ENCODE measurements at regions not wholly inside any gene's neighbourhood (a gene's known extent, or its start where the extent isn't known, plus 50 kb on each side); places are given as distances from the start of the nearest gene placed in this dataset.

DNA sequence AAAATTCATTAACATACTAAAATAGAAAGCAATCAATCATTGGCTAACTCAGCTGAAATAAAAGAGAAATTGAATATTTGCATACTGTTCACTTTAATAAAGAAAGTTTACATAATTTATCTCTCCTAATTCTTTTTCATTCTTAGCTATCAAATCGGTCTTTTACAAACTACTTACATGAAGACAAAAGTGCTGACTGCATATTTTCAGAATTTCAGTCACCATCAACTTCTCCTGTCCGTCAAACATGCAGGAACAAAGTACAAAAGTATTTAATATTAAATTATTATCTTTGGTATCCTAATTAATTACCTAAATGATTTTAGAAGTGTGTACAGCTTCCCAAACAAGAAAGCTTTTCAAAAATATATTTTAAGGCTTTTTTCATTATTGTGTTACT lies 248.4 kb downstream of the CYLC2 start:
- Histone ChIP-seq H3K4me1 (ENCODE audit: control insufficient read depth in 3 of 3, insufficient read depth in 2 of 3, low read depth in 1 of 3, low read length in 2 of 3) (no peaks in the 10 kb centered on the region), H3K27me3 (ENCODE audit: control insufficient read depth in 3 of 3, insufficient read depth in 3 of 3, low read length in 3 of 3) (no peaks in the 10 kb centered on the region), H3K36me3 (ENCODE audit: control insufficient read depth in 3 of 3, insufficient read depth in 2 of 3, low read depth in 1 of 3, low read length in 3 of 3) (no peaks in the 10 kb centered on the region), H3K9me3 (ENCODE audit: control insufficient read depth in 2 of 2, insufficient read depth in 1 of 2, low read depth in 1 of 2, low read length in 1 of 2) (no peaks in the 10 kb centered on the region), H3K4me3 (ENCODE audit: low read depth in 1 of 3, low read length in 3 of 3) (no peak overlapping the region), H3K27ac (ENCODE audit: low read depth in 1 of 3, low read length in 2 of 3) (no peak overlapping the region)
- DNase-seq (no peak), FAIRE-seq (no peak)
- whole genome bisulfite sequencing, 3 donors = 51 to 64% (median 55%) methylated on average over 2 of the region's 2 CpGs

DNA sequence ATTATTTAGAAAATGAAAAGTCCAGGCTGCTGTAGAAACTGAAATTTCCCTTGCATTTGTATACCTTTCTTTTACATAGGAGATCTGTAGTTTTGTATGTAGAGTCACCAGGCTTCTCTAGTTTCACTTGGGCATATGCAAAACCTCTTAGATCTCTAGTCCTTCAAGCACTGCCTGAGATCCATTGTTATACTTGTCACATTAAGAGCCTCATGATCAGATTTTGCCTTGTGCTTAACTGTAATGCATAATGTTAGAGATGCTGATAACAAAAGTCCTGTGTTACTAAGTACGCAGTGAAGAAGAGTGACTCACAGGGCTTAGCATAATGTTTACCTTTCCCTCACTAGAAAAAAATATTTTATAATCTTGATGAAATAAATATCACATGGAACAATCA lies 250.2 kb downstream of the CYLC2 start:
- no peak overlapping the region for H3K27ac ChIP-seq (ENCODE audit: low read depth in 1 of 3, low read length in 2 of 3)
- H3K9me3 ChIP-seq (ENCODE audit: control insufficient read depth in 2 of 2, insufficient read depth in 1 of 2, low read depth in 1 of 2, low read length in 1 of 2) = no peaks in the 10 kb centered on the region
- DNase-seq = no peak
- H3K27me3 ChIP-seq (ENCODE audit: control insufficient read depth in 3 of 3, insufficient read depth in 3 of 3, low read length in 3 of 3) = no peaks in the 10 kb centered on the region
- H3K4me3 ChIP-seq (ENCODE audit: low read depth in 1 of 3, low read length in 3 of 3) = no peak overlapping the region
- no peak for FAIRE-seq
- H3K4me1 ChIP-seq (ENCODE audit: control insufficient read depth in 3 of 3, insufficient read depth in 2 of 3, low read depth in 1 of 3, low read length in 2 of 3) = no peaks in the 10 kb centered on the region
- H3K36me3 ChIP-seq (ENCODE audit: control insufficient read depth in 3 of 3, insufficient read depth in 2 of 3, low read depth in 1 of 3, low read length in 3 of 3) = no peaks in the 10 kb centered on the region
- WGBS, 3 donors = 26 to 60% (median 46%) methylated on average over 1 of the region's 1 CpG

DNA sequence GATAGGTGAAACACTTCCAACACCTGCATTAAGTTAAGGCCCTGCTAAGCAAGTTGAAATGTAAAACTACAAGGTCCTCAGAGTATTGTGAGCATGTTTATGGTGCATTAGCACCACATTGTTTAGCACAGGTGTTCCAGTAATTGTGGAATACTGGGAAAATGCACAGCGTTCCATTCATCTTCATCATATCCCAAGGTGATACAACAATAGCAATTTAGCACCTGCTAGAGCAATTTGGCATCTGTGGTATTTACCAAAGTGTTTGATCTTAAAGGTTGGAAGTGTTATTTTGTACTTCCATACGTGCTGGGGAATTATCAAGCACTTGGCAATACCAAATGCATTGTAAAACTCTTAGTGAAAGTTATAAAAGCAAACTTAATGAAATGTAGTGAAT lies 266.8 kb downstream of the CYLC2 start:
- DNase-seq = no peak
- no peaks in the 10 kb centered on the region for H3K4me1 ChIP-seq (ENCODE audit: control insufficient read depth in 3 of 3, insufficient read depth in 2 of 3, low read depth in 1 of 3, low read length in 2 of 3)
- H3K27me3 ChIP-seq (ENCODE audit: control insufficient read depth in 3 of 3, insufficient read depth in 3 of 3, low read length in 3 of 3) = no peaks in the 10 kb centered on the region
- H3K36me3 ChIP-seq (ENCODE audit: control insufficient read depth in 3 of 3, insufficient read depth in 2 of 3, low read depth in 1 of 3, low read length in 3 of 3) = no peaks in the 10 kb centered on the region
- 38 to 62% (median 45%) methylated on average over 2 of the region's 2 CpGs for WGBS, 3 donors
- H3K4me3 ChIP-seq (ENCODE audit: low read depth in 1 of 3, low read length in 3 of 3) = no peak overlapping the region
- H3K27ac ChIP-seq (ENCODE audit: low read depth in 1 of 3, low read length in 2 of 3) = no peak overlapping the region
- H3K9me3 ChIP-seq (ENCODE audit: control insufficient read depth in 2 of 2, insufficient read depth in 1 of 2, low read depth in 1 of 2, low read length in 1 of 2) = peaks cover 0 to under 1% of the 10 kb centered on the region in 2 donors
- FAIRE-seq = no peak

DNA sequence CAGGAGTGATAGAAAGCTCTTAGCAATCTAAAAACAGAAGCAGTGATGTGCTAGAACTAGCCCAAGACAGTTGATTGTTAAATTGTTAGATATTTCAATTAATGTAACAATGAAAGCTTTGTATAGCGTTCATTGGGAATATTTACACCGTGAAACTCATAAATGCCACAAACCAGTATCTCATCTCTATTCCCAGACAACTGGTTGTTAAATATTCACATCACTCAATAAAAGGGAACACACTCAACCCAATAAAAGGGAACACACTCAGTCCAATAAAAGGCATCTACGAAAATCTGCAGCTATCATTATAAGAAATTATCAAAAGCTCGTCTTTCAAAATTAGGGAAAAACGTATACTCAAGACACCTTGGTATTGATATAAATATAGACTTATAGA lies 270.9 kb downstream of the CYLC2 start:
- Histone ChIP-seq H3K27ac (ENCODE audit: low read depth in 1 of 3, low read length in 2 of 3) (no peak overlapping the region), H3K36me3 (ENCODE audit: control insufficient read depth in 3 of 3, insufficient read depth in 2 of 3, low read depth in 1 of 3, low read length in 3 of 3) (no peaks in the 10 kb centered on the region), H3K4me3 (ENCODE audit: low read depth in 1 of 3, low read length in 3 of 3) (no peak overlapping the region), H3K27me3 (ENCODE audit: control insufficient read depth in 3 of 3, insufficient read depth in 3 of 3, low read length in 3 of 3) (no peaks in the 10 kb centered on the region), H3K9me3 (ENCODE audit: control insufficient read depth in 2 of 2, insufficient read depth in 1 of 2, low read depth in 1 of 2, low read length in 1 of 2) (no peaks in the 10 kb centered on the region), H3K4me1 (ENCODE audit: control insufficient read depth in 3 of 3, insufficient read depth in 2 of 3, low read depth in 1 of 3, low read length in 2 of 3) (no peaks in the 10 kb centered on the region)
- no peak for DNase-seq
- WGBS, 3 donors = 82 to 88% (median 87%) methylated on average over 5 of the region's 5 CpGs
- no peak for FAIRE-seq

DNA sequence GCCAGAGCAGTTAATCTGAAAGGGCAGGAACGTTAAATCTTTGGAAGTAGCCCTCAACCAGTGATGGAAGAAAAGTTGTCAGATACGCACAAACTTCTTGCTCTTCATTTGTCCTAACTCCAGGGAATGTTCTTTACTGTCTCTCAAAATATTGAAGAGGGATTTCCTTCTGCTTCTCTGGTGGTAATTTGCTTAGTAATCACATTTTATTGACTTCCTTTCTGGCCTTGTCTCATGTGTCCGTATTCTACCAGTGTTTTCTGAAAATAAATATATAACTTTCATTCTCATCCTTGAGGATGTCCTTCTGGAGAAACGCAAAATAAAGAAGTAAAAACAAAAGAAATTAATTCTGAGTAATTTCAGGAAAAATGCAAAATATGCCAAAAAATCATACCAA lies 282.1 kb downstream of the CYLC2 start:
- no peak overlapping the region for H3K27ac ChIP-seq (ENCODE audit: low read depth in 1 of 3, low read length in 2 of 3)
- 66 to 72% (median 70%) methylated on average over 4 of the region's 4 CpGs for WGBS, 3 donors
- no peaks in the 10 kb centered on the region for H3K36me3 ChIP-seq (ENCODE audit: control insufficient read depth in 3 of 3, insufficient read depth in 2 of 3, low read depth in 1 of 3, low read length in 3 of 3)
- no peak overlapping the region for H3K4me3 ChIP-seq (ENCODE audit: low read depth in 1 of 3, low read length in 3 of 3)
- H3K9me3 ChIP-seq (ENCODE audit: control insufficient read depth in 2 of 2, insufficient read depth in 1 of 2, low read depth in 1 of 2, low read length in 1 of 2) = no peaks in the 10 kb centered on the region
- FAIRE-seq (no peak), DNase-seq (no peak)
- H3K4me1 ChIP-seq (ENCODE audit: control insufficient read depth in 3 of 3, insufficient read depth in 2 of 3, low read depth in 1 of 3, low read length in 2 of 3) = no peaks in the 10 kb centered on the region
- H3K27me3 ChIP-seq (ENCODE audit: control insufficient read depth in 3 of 3, insufficient read depth in 3 of 3, low read length in 3 of 3) = no peaks in the 10 kb centered on the region

DNA sequence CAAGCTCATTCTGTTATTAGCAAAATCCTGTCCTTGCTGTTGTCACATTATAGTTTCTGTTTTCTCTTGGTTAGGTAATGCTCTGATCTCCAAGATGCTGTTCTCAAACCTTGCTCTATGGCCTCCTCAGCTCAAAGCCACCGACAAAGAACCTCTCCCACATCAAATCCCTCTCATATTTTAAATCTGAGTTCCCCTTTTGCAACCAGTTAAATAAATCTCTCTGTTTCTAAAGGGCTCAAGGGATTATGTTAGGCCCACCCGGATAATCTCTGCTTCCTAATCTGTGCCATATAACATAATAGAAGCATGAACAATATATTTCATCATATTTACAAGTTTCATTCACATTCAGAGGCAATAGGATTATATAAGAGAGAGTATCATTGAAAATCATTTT lies 286.0 kb downstream of the CYLC2 start:
- Histone ChIP-seq H3K4me3 (ENCODE audit: low read depth in 1 of 3, low read length in 3 of 3) (no peak overlapping the region), H3K27ac (ENCODE audit: low read depth in 1 of 3, low read length in 2 of 3) (no peak overlapping the region), H3K4me1 (ENCODE audit: control insufficient read depth in 3 of 3, insufficient read depth in 2 of 3, low read depth in 1 of 3, low read length in 2 of 3) (no peaks in the 10 kb centered on the region), H3K36me3 (ENCODE audit: control insufficient read depth in 3 of 3, insufficient read depth in 2 of 3, low read depth in 1 of 3, low read length in 3 of 3) (no peaks in the 10 kb centered on the region), H3K27me3 (ENCODE audit: control insufficient read depth in 3 of 3, insufficient read depth in 3 of 3, low read length in 3 of 3) (no peaks in the 10 kb centered on the region), H3K9me3 (ENCODE audit: control insufficient read depth in 2 of 2, insufficient read depth in 1 of 2, low read depth in 1 of 2, low read length in 1 of 2) (no peaks in the 10 kb centered on the region)
- no peak for DNase-seq
- WGBS, 3 donors = 32 to 49% (median 44%) methylated on average over 2 of the region's 2 CpGs
- no peak for FAIRE-seq

DNA sequence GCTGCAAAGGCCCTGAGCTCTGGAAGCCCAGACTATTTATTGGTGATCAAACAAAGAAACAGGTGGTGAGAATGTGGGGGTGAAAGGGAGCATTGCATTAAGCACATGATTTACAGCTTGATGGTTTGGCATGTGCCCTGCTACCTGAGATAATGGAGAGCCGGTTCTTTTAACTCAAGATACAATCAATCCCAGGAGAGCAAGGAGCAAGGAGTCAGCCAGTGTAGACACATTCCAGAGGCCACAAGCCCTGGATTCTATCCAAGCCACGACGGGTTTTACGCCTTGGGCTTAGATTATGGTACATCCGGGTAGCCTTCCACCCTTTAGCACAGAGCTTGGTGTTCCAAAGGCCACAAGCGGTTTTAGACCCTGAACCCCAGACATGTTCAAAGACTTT lies 292.2 kb downstream of the CYLC2 start:
- FAIRE-seq (no peak), DNase-seq (peak in 1 of 2 donors; percentile 13)
- no peaks in the 10 kb centered on the region for H3K4me1 ChIP-seq (ENCODE audit: control insufficient read depth in 3 of 3, insufficient read depth in 2 of 3, low read depth in 1 of 3, low read length in 2 of 3)
- H3K27me3 ChIP-seq (ENCODE audit: control insufficient read depth in 3 of 3, insufficient read depth in 3 of 3, low read length in 3 of 3) = no peaks in the 10 kb centered on the region
- H3K27ac ChIP-seq (ENCODE audit: low read depth in 1 of 3, low read length in 2 of 3) = no peak overlapping the region
- H3K36me3 ChIP-seq (ENCODE audit: control insufficient read depth in 3 of 3, insufficient read depth in 2 of 3, low read depth in 1 of 3, low read length in 3 of 3) = no peaks in the 10 kb centered on the region
- 48 to 62% (median 54%) methylated on average over 6 of the region's 6 CpGs for WGBS, 3 donors
- H3K4me3 ChIP-seq (ENCODE audit: low read depth in 1 of 3, low read length in 3 of 3) = no peak overlapping the region
- peaks cover 1 to 5% of the 10 kb centered on the region in 2 donors for H3K9me3 ChIP-seq (ENCODE audit: control insufficient read depth in 2 of 2, insufficient read depth in 1 of 2, low read depth in 1 of 2, low read length in 1 of 2)

DNA sequence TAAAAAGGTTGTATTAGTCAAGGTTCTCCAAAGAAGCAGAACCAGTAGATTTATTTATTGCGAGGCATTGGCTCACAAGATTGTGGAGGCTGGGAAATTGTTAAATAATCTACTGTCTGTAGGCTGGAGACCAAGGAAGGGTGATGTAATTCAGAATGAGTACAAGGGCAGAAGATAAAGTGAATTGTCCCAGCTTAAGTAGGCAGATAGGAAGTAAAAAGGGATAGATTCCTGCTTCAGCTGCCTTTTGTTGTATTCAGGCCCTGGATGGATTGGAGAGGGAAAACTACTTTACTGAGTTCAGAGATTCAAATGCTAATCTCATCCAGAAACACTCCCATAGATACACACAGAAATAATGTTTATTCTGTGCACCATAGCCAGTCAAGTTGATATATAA lies 301.1 kb downstream of the CYLC2 start:
- no peaks in the 10 kb centered on the region for H3K9me3 ChIP-seq (ENCODE audit: control insufficient read depth in 2 of 2, insufficient read depth in 1 of 2, low read depth in 1 of 2, low read length in 1 of 2)
- no peak for FAIRE-seq
- WGBS, 3 donors = 49 to 76% (median 62%) methylated on average over 1 of the region's 1 CpG
- H3K4me3 ChIP-seq (ENCODE audit: low read depth in 1 of 3, low read length in 3 of 3) = no peak overlapping the region
- H3K27ac ChIP-seq (ENCODE audit: low read depth in 1 of 3, low read length in 2 of 3) = no peak overlapping the region
- H3K4me1 ChIP-seq (ENCODE audit: control insufficient read depth in 3 of 3, insufficient read depth in 2 of 3, low read depth in 1 of 3, low read length in 2 of 3) = no peaks in the 10 kb centered on the region
- no peaks in the 10 kb centered on the region for H3K36me3 ChIP-seq (ENCODE audit: control insufficient read depth in 3 of 3, insufficient read depth in 2 of 3, low read depth in 1 of 3, low read length in 3 of 3)
- H3K27me3 ChIP-seq (ENCODE audit: control insufficient read depth in 3 of 3, insufficient read depth in 3 of 3, low read length in 3 of 3) = no peaks in the 10 kb centered on the region
- DNase-seq = no peak

DNA sequence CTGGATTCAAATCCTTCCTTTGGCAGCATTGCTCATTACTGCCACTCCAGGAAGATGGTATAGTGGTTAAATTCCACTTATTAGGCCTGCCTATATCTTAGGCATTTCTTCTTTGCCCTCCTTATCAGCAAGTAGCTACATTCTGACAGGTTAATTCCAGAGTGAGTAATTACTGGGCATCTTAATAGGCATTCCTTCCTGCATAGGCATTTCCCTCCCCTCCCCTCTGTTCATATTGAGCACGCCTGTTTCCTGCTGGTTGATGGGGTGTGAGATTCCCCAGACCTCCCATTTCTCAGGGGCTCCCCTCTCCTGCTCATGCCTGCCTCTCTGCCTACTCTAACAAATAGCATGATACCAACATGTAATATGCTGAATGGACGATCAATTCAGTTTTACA lies 305.9 kb downstream of the CYLC2 start:
- H3K4me3 ChIP-seq (ENCODE audit: low read depth in 1 of 3, low read length in 3 of 3) = no peak overlapping the region
- peaks cover 0 to 4% of the 10 kb centered on the region in 2 donors for H3K9me3 ChIP-seq (ENCODE audit: control insufficient read depth in 2 of 2, insufficient read depth in 1 of 2, low read depth in 1 of 2, low read length in 1 of 2)
- H3K36me3 ChIP-seq (ENCODE audit: control insufficient read depth in 3 of 3, insufficient read depth in 2 of 3, low read depth in 1 of 3, low read length in 3 of 3) = no peaks in the 10 kb centered on the region
- WGBS, 3 donors = 43 to 61% (median 55%) methylated on average over 2 of the region's 2 CpGs
- H3K27ac ChIP-seq (ENCODE audit: low read depth in 1 of 3, low read length in 2 of 3) = no peak overlapping the region
- FAIRE-seq (no peak), DNase-seq (peak in 1 of 2 donors; percentile 1)
- no peaks in the 10 kb centered on the region for H3K4me1 ChIP-seq (ENCODE audit: control insufficient read depth in 3 of 3, insufficient read depth in 2 of 3, low read depth in 1 of 3, low read length in 2 of 3)
- H3K27me3 ChIP-seq (ENCODE audit: control insufficient read depth in 3 of 3, insufficient read depth in 3 of 3, low read length in 3 of 3) = no peaks in the 10 kb centered on the region
